A549 (cell line): ENCODE measurements at regions not wholly inside any gene's neighbourhood (a gene's known extent, or its start where the extent isn't known, plus 50 kb on each side); places are given as distances from the start of the nearest gene placed in this dataset.

Source experiments
- ATAC-seq, 2 experiments: fragments of 200-7000 bp in 1 of 2; fragments of >200 bp in 1 of 2; cut with Nextera tagmentation in 1 of 2; cut with Tn5 transposase in 1 of 2; 3 replicates each; pipeline versions ENCODE4 v1.8.0 to v1.9.1; 2018 to 2020; ENCODE audit warnings: mild to moderate bottlenecking in 1 of 2, moderate library complexity in 1 of 2
- CTCF ChIA-PET: fragments of 300-600 bp; sonication (Branson Sonifier 250); formaldehyde crosslinking; extraction: SDS; loops from one replicate; lab custom pipeline; 2021; ENCODE audit warnings: antibody characterized with exemption, inconsistent platforms; lab: Yijun Ruan, JAX
- POLR2A ChIA-PET: fragments of 350-600 bp; formaldehyde crosslinking; extraction: SDS; loops from one replicate; lab custom pipeline; 2021; ENCODE audit warnings: antibody characterized with exemption, inconsistent platforms; lab: Yijun Ruan, JAX
- DNase-seq, 2 experiments: peaks; one replicate each; pipeline versions ENCODE4 v3.0.0 to v3.0.0-alpha.2; 2011 to 2016; ENCODE audit warnings: low read depth in 1 of 2, low spot score in 1 of 2
- FAIRE-seq: peaks from 2 replicates; lab custom pipeline; 2011; peaks lifted over from hg19 to GRCh38; lab: Jason Lieb, UNC
- H3K27ac ChIP-seq, 2 experiments: fragments of >200 bp; sonication (Bioruptor Twin); formaldehyde crosslinking; 3 replicates each; pipeline ENCODE4 v1.5.1; 2016 to 2017
- H3K4me1 ChIP-seq: fragments of >200 bp; sonication (Bioruptor Twin); formaldehyde crosslinking; 3 replicates; pipeline ENCODE4 v1.6.1; 2016
- H3K4me2 ChIP-seq: fragments of >200 bp; sonication (Bioruptor Twin); formaldehyde crosslinking; 3 replicates; pipeline ENCODE4 v1.6.1; 2016
- H3K4me3 ChIP-seq: fragments of >200 bp; sonication (Bioruptor Twin); formaldehyde crosslinking; 3 replicates; pipeline ENCODE4 v1.5.1; 2016
- H3K9me3 ChIP-seq: fragments of >200 bp; sonication (Bioruptor Twin); formaldehyde crosslinking; 3 replicates; pipeline ENCODE4 v1.6.1; 2016
- BCL3 ChIP-seq: fragments of >200 bp; sonication (Bioruptor Twin); formaldehyde crosslinking; IDR thresholded peaks from 3 replicates; pipeline ENCODE4 v1.6.1; 2016
- CBX2 ChIP-seq: fragments of 200-600 bp; sonication (generic); IDR thresholded peaks from 2 replicates; pipeline ENCODE4 v1.6.1; 2016; ENCODE audit warnings: low read depth, mild to moderate bottlenecking, borderline replicate concordance
- EHMT2 ChIP-seq: fragments of 200-600 bp; sonication (generic); IDR thresholded peaks from 2 replicates; pipeline ENCODE4 v1.6.1; 2016; ENCODE audit warnings: antibody characterized with exemption, low read depth, mild to moderate bottlenecking, moderate library complexity
- EP300 ChIP-seq, 2 experiments: fragments of >200 bp; sonication (Bioruptor Twin); formaldehyde crosslinking; IDR thresholded peaks; 2 replicates in 1 of 2; 3 replicates in 1 of 2; pipeline ENCODE4 v1.6.1; 2016 to 2017
- ESRRA ChIP-seq: fragments of 150-350 bp; IDR thresholded peaks from 2 replicates; pipeline ENCODE4 v1.6.1; 2014; ENCODE audit warnings: mild to moderate bottlenecking, low read length, borderline replicate concordance
- HDAC2 ChIP-seq: fragments of 200-600 bp; sonication (generic); IDR thresholded peaks from 2 replicates; pipeline ENCODE4 v1.6.1; 2016
- HEYL ChIP-seq: fragments of 250-450 bp; sonication (Bioruptor Pico); IDR thresholded peaks from 2 replicates; pipeline ENCODE4 v1.8.0; 2021; ENCODE audit warnings: mild to moderate bottlenecking, moderate library complexity
- JUN ChIP-seq, 2 experiments: fragments of >200 bp; sonication (Bioruptor Twin); formaldehyde crosslinking; IDR thresholded peaks; 2 replicates in 1 of 2; 3 replicates in 1 of 2; pipeline ENCODE4 v1.6.1; 2016 to 2017
- KDM1A ChIP-seq: fragments of 200-600 bp; sonication (generic); IDR thresholded peaks from 2 replicates; pipeline ENCODE4 v1.6.1; 2016; ENCODE audit warnings: low read depth, mild to moderate bottlenecking
- KDM5A ChIP-seq: fragments of 200-600 bp; sonication (generic); IDR thresholded peaks from 2 replicates; pipeline ENCODE4 v1.6.1; 2016; ENCODE audit warnings: antibody characterized with exemption, mild to moderate bottlenecking
- MYC ChIP-seq: IDR thresholded peaks from 2 replicates; pipeline ENCODE4 v1.6.1; 2012; ENCODE audit warnings: mild to moderate bottlenecking, inconsistent platforms, low read length, improper control_type of control experiment, borderline replicate concordance
- NR3C1 ChIP-seq: fragments of >200 bp; sonication (Bioruptor Twin); formaldehyde crosslinking; IDR thresholded peaks from 3 replicates; pipeline ENCODE4 v1.6.1; 2017
- RARB ChIP-seq: fragments of 250-450 bp; sonication (Bioruptor Pico); IDR thresholded peaks from 2 replicates; pipeline ENCODE4 v1.8.0; 2021; ENCODE audit warnings: mild to moderate bottlenecking, moderate library complexity
- RCOR1 ChIP-seq: fragments of 150-350 bp; IDR thresholded peaks from 2 replicates; pipeline ENCODE4 v1.6.1; 2014; ENCODE audit warnings: antibody characterized with exemption, low read length, low read depth
- RFX5 ChIP-seq: fragments of 450-650 bp; IDR thresholded peaks from 2 replicates; pipeline ENCODE4 v1.7.1; 2014; ENCODE audit warnings: antibody characterized with exemption, mild to moderate bottlenecking, moderate library complexity
- SMC3 ChIP-seq: fragments of >200 bp; sonication (Bioruptor Twin); formaldehyde crosslinking; IDR thresholded peaks from 3 replicates; pipeline ENCODE4 v1.6.1; 2018; ENCODE audit warnings: inconsistent platforms
- SREBF2 ChIP-seq: fragments of 450-650 bp; IDR thresholded peaks from 2 replicates; pipeline ENCODE4 v1.6.1; 2014; ENCODE audit warnings: mild to moderate bottlenecking, moderate library complexity
- TP53 ChIP-seq: fragments of 250-450 bp; sonication (Bioruptor Pico); IDR thresholded peaks from 2 replicates; pipeline ENCODE4 v1.5.0; 2021; ENCODE audit warnings: mild to moderate bottlenecking, moderate library complexity
- USF2 ChIP-seq: fragments of 450-650 bp; IDR thresholded peaks from 2 replicates; pipeline ENCODE4 v1.6.1; 2014; ENCODE audit warnings: antibody characterized with exemption
- ZC3H11A ChIP-seq: fragments of 450-650 bp; IDR thresholded peaks from 2 replicates; pipeline ENCODE4 v1.6.1; 2014; ENCODE audit warnings: antibody characterized with exemption, mild to moderate bottlenecking
- ZNF302 ChIP-seq: fragments of 250-450 bp; sonication (Bioruptor Pico); IDR thresholded peaks from 2 replicates; pipeline ENCODE4 v1.9.0; 2021; ENCODE audit warnings: inconsistent platforms, mild to moderate bottlenecking, moderate library complexity
- WGBS: methylation state at CpG from one replicate; pipeline ENCODE4 v1.1.6; 2017; ENCODE audit errors: missing lambda C conversion rate; 5-methylcytosine and 5-hydroxymethylcytosine counted together
- TF ChIP-seq, protein P1 (sequence below): fragments of 250-450 bp; sonication (Bioruptor Pico); IDR thresholded peaks from 2 replicates; pipeline ENCODE4 v1.5.0; 2020; ENCODE audit warnings: low read depth, mild to moderate bottlenecking, moderate library complexity
- TF ChIP-seq, protein P2 (sequence below): IDR thresholded peaks from 2 replicates; pipeline ENCODE4 v1.6.1; 2012

DNA sequence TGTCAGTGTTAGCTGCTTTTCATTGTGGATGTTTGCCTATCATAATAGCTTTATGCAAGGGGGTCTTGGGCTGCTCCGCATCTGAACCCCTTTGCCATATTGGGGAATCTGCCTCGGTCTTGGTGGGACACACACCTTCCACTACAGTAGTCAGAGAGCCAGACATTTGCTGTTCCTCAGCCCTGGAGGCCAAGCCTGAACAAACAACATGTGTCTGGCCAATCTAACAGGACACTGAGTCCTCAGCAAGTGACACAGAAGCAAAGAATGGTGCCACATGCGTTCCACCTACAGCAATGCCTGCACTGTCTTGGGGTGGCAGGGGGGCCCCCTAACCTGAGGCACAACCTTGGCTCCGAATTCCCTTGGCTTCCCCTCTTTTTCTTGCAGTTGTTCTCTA lies 243.9 kb downstream of the LY86 start:
- CTCF ChIA-PET, result no interaction called here
- H3K4me3 ChIP-seq, result no peak overlapping the region
- POLR2A ChIA-PET, result no interaction called here
- DNase-seq (no peak), FAIRE-seq (no peak), ATAC-seq (no peak)
- WGBS, result 31% methylated on average over 4 of the region's 4 CpGs
- H3K4me2 ChIP-seq, result no peak overlapping the region
- TF ChIP-seq ZNF302 (CRISPR knock-in tag) (no peak), EHMT2 (no peak), JUN (IDR thresholded peaks at IDR 0.05) (no peak), HEYL (CRISPR knock-in tag) (no peak), SREBF2 (no peak), EP300 (IDR thresholded peaks at IDR 0.05) (no peak), HDAC2 (no peak), RCOR1 (no peak), RARB (no peak), ZC3H11A (no peak), USF2 (no peak), KDM5A (no peak), SMC3 (no peak)
- TF ChIP-seq, protein P1, sequence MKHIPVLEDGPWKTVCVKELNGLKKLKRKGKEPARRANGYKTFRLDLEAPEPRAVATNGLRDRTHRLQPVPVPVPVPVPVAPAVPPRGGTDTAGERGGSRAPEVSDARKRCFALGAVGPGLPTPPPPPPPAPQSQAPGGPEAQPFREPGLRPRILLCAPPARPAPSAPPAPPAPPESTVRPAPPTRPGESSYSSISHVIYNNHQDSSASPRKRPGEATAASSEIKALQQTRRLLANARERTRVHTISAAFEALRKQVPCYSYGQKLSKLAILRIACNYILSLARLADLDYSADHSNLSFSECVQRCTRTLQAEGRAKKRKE (CRISPR knock-in tag), result no peak
- no peaks in the 10 kb centered on the region for H3K4me1 ChIP-seq
- H3K27ac ChIP-seq, result no peak overlapping the region
- H3K9me3 ChIP-seq, result no peaks in the 10 kb centered on the region

DNA sequence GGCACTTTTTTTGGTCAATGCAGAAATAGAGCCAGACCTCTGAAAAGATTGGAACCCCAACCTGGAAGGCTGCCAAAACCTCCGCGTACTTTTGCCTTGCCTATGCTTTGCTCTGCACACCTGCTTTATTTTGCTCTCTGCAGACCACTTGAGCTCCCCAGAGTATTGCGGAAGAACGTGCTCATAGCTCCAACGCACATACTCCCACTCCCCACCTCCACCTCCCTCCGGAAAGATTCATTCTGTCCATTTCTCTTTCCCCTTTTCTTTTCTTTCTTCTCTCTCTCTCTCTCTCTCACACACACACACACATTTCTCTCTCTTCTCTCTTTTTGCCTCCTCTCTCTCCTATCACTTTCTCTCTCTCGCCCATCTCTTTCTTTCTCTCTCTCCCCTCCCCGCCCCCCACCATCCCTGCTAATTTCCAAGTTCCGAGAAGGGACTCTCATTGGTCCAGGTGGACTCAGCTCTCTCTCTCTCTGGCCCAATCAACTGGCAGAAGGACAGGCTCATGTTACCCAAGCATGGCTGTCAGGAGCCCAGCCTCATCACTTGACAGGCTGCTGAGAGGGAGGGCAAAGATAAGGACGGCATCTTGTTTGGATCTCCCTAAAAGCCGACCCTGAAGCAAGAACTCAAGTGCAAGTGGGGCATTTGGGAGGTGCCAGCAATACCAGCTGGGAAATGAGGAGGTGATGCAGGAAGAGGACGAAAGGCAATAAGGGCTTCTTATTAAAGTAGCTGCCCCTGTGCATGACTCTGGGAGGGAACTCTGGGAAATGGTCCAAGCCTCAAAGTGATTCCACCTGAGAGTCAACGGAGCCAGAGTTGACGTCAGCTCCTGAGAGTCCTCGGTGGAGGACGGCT lies 246.1 kb downstream of the LY86 start:
- ChIA-PET POLR2A (no interaction called here), CTCF (no interaction called here)
- DNase-seq (no peak), ATAC-seq (no peak), FAIRE-seq (no peak)
- no peaks in the 10 kb centered on the region for H3K4me1 ChIP-seq
- 59% methylated on average over 16 of the region's 16 CpGs for WGBS
- no peaks in the 10 kb centered on the region for H3K9me3 ChIP-seq
- no peak overlapping the region for H3K4me3 ChIP-seq
- no peak overlapping the region for H3K27ac ChIP-seq
- TF ChIP-seq RFX5 (no peak), ZC3H11A (no peak), ESRRA (no peak), HDAC2 (no peak), MYC (no peak), RARB (no peak), CBX2 (no peak), RCOR1 (no peak), TP53 (CRISPR knock-in tag) (no peak), EHMT2 (no peak), KDM1A (no peak), BCL3 (no peak), USF2 (no peak), NR3C1 (no peak), SREBF2 (no peak)
- TF ChIP-seq, protein P2, sequence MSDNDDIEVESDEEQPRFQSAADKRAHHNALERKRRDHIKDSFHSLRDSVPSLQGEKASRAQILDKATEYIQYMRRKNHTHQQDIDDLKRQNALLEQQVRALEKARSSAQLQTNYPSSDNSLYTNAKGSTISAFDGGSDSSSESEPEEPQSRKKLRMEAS, result no peak
- TF ChIP-seq, protein P1 (CRISPR knock-in tag), result no peak
- H3K4me2 ChIP-seq, result no peak overlapping the region
